Hepatocyte (in vitro differentiated cells): ENCODE measurements at regions not wholly inside any gene's neighbourhood (a gene's known extent, or its start where the extent isn't known, plus 50 kb on each side); places are given as distances from the start of the nearest gene placed in this dataset.

ENCODE experiments used
- EZH2 ChIP-seq: fragments of 200-600 bp; sonication (generic); IDR thresholded peaks from 2 replicates; pipeline ENCODE4 v1.6.1; 2016; ENCODE audit warnings: antibody characterized with exemption, mild to moderate bottlenecking, borderline replicate concordance
- EZH2phosphoT487 ChIP-seq: fragments of 200-600 bp; sonication (generic); IDR thresholded peaks from one replicate; pipeline ENCODE4 v1.6.1; 2018; ENCODE audit warnings: antibody characterized with exemption, mild to moderate bottlenecking, low read depth, moderate library complexity; ENCODE audit not compliant: unreplicated experiment, severe bottlenecking
- TF ChIP-seq, protein P1 (sequence below): fragments of 200-600 bp; sonication (generic); IDR thresholded peaks from 2 replicates; pipeline ENCODE4 v1.5.1; 2016; ENCODE audit warnings: antibody characterized with exemption, mild to moderate bottlenecking; ENCODE audit not compliant: poor library complexity

DNA sequence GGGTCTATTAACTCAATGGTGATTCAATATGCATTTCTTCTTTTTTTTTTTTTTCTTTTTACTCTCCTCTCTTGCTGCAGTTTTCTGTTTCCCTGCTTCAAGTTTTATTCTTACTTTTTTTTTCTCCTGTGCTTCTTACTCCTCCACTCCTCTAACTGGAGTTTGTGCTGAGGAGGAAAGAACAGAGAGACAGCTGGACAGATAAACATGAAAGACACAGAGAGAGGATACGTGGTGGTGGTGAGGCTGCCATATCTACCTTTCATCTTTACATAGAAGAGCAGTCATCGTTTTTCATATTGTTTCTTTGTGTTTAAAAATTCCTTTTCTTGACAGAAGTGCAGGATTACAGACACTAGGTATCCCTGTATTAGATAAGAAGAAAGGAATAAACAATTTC is 262.8 kb downstream of the OTOL1 start:
- TF ChIP-seq, protein P1, sequence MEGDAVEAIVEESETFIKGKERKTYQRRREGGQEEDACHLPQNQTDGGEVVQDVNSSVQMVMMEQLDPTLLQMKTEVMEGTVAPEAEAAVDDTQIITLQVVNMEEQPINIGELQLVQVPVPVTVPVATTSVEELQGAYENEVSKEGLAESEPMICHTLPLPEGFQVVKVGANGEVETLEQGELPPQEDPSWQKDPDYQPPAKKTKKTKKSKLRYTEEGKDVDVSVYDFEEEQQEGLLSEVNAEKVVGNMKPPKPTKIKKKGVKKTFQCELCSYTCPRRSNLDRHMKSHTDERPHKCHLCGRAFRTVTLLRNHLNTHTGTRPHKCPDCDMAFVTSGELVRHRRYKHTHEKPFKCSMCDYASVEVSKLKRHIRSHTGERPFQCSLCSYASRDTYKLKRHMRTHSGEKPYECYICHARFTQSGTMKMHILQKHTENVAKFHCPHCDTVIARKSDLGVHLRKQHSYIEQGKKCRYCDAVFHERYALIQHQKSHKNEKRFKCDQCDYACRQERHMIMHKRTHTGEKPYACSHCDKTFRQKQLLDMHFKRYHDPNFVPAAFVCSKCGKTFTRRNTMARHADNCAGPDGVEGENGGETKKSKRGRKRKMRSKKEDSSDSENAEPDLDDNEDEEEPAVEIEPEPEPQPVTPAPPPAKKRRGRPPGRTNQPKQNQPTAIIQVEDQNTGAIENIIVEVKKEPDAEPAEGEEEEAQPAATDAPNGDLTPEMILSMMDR: no peak
- TF ChIP-seq EZH2 (no peak), EZH2phosphoT487 (no peak)
